GM21576 (cell line): ENCODE measurements at regions not wholly inside any gene's neighbourhood (a gene's known extent, or its start where the extent isn't known, plus 50 kb on each side); places are given as distances from the start of the nearest gene placed in this dataset.
A peak's percentile ranks its signal among the peaks of the same experiment; 100 is the strongest.
"Not testable (repeated sequence)": the region's sequence is repeated elsewhere in the genome, so short reads cannot be mapped to it uniquely, and the experiment has no call there.

Experiments used
- ATAC-seq: cut with Tn5 transposase; IDR thresholded peaks from one replicate; pipeline ENCODE4 v1.9.1; 2021; ENCODE audit warnings: mild to moderate bottlenecking, moderate library complexity; ENCODE audit not compliant: unreplicated experiment

DNA sequence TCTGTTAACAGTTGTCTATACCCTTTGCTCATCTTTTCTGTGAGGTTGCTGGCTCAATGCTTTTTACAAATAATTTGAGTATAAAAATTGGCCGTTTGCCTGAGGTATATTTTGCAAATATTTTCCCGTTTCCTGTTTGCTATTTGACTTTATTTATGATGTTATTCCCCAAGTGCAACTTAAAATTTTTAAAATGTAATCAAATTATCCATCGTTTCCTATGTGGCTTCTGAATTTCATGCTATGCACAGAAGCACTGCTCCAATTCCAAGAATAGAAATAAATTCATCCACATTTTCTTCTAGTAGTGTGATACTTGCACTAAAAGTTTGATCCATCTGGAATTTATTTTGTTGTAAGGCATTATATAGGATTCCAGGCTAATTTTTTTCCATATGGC is 123.6 kb downstream of the ZNF608 start:
- ATAC-seq = no peak

DNA sequence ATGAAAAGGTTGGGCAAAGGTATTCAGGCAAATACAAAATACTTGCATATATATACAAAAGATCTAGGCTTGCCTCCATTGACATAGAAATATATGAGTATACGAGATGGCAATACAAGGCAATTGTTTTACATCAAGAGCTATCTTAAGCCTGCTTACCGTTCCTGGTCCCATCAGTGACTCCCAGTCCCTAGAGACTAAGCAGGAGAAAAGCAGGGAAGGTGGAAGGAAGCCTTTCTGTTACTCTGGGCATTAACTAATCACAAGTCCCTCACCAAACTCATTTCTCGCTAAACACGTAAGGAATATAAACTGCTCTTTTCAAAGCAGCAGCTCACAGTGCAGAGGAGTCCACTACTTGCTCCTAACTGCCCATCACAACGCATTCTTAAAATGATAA is 125.2 kb downstream of the ZNF608 start:
- ATAC-seq = no peak

DNA sequence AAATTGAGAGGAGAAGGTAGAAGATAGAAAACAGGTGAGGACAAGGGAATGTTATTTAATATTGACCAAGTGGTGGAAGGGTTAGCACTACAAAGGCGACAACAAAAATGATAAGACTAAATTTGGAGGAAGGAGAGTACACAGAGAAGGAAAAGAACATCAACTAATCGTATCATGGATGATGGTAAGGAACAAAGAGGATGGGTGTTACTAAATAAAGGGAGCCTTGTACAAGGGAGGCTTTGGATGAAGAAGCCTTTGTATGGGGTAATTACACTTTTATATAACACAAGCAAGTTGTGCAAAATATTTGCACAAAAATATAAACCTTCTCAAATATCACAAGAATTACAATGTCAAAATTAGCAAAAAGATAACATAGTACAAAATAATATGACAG is 125.7 kb downstream of the ZNF608 start:
- ATAC-seq = no peak

DNA sequence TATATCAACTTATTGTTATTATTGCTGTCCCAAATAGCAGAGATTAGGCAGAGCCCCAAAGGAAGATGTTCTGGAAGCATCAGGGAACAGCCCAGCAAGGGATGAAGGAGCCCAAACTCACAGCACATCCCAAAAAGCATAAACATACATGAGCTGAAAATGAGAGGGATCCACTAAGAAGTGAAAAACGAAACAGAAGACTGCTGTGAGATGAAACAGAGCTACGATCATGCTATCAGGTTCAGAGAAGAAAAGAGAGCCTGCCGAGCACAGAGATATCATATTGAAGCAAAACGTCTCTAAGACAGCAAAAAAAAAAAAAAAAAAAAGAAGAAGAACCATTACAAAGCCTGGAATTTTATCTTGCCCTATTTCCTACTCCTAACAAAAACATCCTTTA is 127.3 kb downstream of the ZNF608 start:
- ATAC-seq = no peak

DNA sequence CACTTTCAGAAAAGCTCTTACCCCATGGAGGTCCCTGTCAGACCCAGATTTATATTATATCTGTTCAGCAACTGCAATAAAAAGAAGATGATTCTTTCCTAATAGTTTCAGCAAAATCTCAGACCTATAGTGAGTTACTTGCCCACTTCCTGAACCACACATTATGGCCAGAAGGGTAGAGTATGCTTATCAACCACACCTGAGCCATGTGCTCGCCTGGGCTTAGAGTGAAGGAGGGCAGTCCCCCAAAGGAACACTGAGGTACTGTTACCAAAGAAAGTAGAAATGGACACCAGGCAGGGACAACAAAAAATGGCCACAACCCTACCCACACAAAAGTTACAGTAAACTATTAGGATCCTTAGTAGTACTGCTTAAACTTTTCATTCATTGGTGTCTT is 128.7 kb downstream of the ZNF608 start:
- ATAC-seq = no peak

DNA sequence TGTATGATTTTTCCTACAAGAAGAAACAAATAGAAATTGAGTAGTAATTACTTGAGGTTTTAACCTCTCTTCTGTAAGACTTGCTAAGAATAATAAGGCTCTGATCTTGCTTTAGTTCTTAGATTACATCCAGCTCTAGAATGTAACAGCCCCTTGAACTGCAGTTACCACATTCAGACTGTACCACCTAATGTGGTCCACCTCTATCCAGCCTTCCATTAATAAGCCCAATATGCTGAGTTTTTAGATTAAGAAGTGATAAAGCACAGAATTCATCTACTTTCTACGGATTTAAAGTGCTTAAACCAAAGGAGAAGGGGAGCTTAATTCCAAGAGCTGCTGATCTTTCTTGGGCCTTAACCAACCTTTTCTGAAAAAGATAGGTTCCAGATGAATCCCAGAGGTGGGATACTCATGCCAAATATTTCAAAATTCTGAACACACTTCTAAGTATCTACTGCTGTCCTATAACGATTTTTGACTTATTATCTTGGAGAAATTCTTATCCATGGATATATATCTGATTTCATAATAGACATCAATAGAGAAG is 131.5 kb downstream of the ZNF608 start:
- no peak for ATAC-seq

DNA sequence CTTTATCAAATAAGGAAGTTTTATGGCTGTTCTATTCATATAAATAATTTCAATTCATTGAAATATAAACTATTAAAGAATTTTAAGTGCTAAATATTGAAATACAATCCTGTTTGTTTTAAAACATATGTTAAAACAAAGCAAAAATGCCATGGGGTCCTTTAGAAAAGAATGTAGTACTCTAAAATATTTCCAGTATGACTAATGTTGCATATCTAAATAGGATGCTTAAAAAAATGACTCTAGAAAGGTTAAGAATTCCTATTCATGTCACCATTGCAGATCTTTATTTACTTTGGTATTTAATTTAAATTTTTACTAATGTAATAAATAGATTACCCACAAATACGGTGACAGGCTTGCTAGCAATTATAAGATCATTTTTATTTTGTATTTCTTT is 132.3 kb downstream of the ZNF608 start:
- ATAC-seq = no peak

DNA sequence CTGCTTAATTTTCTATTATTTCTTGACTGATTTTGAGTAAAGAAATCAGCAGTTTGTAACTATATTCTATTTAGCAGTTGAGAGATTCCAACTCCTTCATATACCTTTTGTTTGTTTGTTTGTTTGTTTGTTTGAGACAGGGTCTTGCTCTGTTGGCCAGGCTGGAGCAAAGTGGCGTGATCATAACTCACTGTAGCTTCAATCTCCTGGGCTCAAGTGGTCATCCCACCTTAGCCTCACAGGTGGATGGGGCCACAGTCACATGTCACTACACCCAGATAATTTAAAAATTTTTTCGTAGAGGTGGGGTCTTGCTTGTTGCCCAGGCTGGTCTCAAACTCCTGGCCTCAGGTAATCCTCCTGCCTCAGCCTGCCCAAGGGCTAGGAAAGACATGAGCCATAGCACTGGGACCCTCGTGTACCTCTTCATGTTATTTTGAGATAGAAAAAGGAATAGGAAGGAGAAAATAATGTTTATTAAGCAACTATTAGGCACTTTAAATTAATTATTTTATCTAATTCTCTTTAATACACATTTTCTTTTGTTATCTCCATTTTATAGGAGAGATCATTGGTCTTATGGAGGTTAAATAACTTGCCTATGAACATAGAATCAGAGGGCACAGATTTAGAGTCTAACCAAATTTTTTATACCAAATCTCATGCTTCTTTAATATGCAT is 133.0 kb downstream of the ZNF608 start:
- ATAC-seq = no peak

DNA sequence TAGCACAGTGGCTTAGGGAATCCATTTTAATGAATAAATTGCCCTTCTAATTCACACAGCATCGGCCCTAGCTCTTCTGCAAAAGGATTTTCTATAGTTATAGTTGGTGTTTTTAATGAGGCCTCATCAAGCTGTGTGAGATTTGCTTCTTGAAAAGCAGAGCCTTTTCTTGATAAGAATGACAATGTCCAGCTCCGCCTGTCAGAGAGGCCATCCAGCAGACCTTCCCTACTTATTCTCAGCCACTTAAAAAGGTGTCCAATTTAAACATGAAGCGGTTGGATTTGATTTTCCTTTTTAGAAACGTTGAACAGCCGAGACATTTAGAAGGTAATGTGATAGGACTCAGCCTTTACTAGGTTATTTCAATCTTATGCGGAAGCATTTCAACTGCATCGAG is 134.4 kb downstream of the ZNF608 start:
- no peak for ATAC-seq

DNA sequence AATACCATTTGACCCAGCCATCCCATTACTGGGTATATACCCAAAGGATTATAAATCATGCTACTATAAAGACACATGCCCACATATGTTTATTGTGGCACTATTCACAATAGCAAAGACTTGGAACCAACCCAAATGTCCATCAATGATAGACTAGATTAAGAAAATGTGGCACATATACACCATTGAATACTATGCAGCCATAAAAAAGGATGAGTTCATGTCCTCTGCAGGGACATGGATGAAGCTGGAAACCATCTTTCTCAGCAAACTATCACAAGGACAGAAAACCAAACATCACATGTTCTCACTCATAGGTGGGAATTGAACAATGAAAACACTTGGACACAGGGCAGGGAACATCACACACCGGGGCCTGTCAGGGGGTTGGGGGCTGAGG is 135.2 kb downstream of the ZNF608 start:
- not testable (repeated sequence) for ATAC-seq

DNA sequence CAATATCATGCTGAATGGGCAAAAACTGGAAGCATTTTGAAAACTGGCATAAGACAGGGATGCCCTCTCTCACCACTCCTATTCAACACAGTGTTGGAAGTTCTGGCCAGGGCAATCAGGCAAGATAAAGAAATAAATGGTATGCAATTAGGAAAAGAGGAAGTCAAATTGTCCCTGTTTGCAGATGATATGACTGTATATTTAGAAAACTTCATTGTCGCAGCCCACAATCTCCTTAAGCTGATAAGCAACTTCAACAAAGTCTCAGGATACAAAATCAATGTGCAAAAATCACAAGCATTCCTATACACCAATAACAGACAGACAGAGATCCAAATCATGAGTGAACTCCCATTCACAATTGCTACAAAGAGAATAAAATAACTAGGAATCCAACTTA is 136.8 kb downstream of the ZNF608 start:
- not testable (repeated sequence) for ATAC-seq

DNA sequence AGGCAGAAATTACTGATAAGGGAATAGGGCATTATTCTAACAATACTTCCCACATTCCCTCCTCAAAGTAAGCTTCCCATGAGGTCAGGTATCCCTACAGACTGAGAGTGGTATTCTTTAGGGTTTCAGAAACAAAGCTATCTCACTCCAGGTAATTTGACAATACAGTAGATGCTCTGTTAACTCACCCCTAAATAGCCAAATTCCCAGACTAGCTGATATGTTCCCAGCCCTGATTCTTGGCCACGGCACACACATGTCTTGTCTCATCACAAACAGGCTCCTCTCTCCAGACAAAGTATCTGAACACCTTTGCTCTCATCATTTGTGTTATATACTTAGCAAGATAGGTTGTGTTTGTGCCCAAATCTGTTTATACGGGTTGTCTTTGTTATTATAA is 139.9 kb downstream of the ZNF608 start:
- ATAC-seq = no peak

DNA sequence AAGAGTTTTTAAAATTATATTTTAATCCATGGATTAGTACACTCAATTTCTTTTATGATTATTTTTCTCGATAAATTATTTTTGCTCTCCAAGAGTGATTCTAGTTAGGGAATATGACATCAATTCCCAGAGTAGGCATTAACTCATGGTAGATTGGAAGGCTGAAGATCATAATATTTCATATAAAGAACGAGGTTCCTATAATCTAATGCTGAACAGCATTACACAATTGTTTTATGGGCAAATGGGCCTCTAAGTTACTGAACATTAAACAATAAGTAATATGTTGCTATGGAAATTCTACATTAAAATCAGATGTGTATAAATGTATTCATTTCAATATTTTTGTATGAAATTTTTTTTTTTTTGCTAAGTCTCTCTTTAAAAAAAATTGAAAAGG is 140.3 kb downstream of the ZNF608 start:
- ATAC-seq = no peak

DNA sequence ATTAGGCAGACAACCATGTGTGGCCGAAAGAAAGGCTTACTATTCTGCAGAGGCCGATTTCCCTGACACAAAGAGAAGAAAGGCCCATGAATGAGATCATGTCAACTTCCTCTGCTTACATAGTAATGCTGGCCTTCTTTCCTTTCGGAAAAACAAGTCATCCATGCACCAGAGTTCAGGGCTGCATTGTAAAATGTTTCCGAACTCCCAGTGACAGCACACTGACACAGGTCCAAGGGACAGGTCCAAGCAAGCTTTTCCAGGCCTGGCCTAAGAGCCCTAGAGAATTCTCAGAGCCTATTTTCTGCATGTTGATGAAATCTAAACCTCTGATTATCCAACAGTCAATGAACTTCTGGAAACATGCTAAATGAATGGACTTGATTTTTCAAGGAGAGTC is 140.9 kb downstream of the ZNF608 start:
- ATAC-seq = no peak

DNA sequence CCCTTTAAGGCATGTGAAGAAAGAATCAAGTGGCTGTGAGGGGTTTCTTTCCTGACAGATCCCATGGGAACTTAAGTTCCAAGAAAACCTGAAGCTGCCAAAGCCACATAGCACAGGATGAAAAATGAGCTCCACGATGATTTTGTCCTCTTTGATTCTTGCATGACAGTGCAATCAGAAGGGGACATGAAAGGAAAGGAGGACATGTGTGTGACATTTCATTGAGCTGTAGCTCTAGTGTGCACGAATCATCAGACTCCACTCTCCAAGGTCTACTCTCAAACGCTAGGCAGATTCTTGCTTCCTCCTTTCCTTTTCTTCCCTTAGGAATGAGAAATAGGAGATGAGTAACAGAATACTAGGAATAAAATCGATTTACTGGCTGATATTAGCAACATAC is 142.0 kb downstream of the ZNF608 start:
- ATAC-seq = no peak

DNA sequence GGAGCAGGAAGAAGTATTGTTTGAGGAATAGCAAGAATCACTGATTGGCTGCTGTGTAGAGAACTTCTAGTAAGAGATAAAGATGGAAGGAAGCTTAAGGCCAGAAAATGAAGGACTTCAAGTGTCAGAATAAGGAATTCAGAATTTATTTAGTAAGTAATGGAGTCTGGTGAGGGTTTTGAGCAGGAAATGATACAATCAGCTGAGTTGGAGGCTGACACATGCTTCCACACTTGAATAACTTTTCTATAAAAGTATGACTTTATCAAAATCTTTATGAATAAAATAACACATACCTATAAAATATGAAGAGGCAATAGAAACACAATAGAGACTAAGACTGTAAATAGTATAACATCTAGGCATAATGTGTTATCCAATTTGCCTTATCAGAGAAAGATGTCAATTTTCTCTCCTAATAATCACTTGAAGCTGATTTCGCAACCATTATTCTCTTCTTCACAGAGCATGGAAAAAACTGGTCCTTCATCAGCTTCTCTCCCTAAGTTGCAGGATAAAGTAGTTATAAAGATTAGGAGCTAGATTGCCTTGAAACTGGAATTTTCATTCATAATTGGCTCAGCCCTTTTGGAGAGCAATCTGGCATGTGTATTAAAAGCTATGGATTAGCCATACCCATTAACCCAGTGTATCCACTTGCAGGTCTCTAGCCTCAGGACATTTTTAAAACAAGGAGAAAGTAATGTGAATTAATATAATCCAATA is 143.4 kb downstream of the ZNF608 start:
- no peak for ATAC-seq

DNA sequence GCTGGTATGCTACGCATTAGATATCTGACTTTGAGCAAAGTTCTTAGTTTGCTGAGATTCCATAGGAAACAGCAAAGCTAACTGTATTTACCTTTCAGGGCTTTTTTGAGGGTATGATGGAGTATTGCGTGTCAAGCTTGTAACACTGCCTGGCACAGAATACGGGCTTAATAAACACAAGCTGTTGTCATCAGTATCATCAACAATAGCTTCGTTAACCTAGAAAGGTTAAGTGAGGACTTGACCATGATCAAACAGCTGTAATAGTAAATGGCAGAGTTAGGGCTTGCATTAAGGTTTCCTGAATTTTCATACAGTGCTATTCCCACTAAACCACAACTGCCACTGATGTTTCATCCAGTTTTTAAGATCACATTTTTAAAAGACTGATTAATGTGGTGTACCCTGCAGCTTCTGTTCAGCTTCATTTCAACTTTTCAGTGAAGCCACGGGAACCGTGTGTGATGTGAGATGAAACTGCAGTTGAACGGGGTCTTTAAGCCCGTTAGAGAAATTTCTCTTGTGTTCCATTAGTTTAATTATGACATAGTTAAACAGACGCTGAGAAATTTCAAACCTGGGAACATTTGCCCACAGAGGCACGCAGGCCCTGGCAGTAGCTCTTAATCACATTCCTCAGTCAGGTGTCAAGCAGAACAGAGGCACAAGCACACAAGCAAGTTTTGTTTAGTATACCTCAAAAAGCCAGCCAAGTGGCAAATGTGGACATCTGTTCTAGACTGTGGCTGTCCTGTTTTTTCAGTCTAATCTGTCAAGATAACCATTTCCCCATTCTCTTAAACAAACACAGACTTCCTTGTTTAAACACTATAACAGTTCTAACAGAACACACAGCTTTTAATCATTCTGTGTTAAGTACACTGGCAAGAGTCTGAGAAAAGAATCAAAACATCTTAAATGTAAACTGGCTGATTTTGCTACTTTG is 147.1 kb downstream of the ZNF608 start:
- ATAC-seq = peak; percentile 56

DNA sequence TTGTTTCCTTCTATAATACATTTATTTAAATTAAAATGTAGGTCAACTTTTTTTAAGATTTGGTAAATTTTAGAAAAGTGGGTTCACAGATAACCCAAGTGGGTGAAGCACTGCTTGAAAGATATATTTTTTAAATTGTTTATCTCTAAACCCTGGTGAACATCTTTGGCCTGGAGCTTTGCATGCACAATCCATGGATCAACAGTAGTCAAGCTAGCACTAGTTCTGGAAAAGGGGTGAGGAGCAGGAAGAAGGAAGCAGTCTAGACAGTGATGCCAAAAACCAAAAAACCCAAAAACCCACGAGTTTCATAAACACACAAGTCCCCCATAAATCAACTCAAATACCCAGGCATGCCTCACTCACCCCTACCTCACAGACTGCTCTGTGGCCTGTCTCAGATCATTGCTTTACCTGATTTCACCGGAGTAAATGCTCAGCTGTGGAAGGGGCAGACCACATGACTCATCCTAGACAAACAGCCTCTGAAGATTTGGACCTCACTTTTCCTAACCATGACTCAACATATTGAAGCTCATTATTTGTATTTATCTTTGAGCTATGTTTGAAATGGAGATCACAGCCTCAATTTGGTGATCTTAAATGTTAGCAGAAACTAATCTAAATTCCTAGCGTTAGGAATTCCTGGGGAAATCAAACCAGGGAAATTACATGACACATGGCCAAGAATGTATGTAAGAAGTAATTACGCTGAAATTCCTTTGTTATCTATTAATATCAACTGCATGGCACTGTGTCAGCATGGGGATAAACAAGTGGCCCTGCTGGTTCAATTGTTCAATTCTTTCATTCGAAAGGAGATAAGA is 149.6 kb downstream of the ZNF608 start:
- ATAC-seq = no peak

DNA sequence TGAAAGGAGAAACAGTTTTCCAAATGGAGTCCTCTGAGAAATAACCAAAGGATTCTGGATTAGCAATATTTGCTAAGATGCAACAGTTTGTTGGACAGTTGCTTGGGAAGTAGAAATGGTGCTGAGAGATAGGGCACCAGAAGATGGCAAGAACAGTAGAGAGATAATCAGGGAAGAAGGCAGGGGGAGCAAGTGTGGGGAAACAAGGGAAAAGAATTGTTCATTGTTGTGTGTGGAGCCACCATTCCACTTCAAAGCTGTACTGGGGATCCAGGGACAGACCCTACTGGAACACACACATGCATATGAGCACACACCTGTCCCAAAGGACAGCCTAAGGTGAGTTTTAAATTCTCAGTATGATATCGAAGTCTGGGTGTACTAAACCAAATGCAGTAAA is 152.5 kb downstream of the ZNF608 start:
- ATAC-seq = no peak

DNA sequence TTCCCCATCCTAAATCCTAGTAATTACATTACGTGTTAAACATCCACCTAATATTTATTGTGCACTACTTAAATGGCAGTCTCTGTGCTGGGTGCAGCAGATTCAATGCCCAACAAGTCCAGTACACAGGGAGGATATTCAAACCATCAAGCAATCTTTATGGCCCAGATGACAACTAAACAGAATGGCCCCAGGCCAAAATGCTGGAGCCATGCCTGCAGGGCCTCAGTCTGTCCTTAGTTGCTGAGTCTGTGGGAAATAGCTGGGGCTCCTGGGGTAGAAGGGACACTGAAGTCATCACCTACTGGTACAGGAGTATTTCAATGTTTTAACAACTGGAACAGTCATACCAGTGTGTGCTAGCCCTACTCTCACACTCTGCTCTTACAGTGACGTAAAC is 153.5 kb downstream of the ZNF608 start:
- no peak for ATAC-seq

DNA sequence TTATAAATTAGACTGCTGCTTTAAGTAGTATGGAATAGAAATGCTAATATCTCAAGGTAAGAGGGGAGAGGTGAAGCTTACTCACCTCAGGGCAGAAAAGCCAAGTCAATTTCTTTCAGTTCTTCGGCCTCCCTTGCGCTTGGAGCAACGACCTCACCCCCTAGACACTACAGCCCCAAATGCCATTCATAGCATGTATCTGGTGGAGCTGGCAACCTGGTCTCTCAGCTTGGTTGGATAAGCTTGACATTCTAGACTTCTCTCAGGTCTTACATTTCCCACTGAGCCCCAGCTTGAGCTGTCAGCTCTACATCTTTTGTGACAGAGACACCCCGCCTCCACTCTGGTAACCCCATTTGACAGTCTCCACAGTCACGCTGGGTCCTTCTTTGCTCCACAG is 154.9 kb downstream of the ZNF608 start:
- no peak for ATAC-seq
